ENCODE measurements at regions not wholly inside any gene's neighbourhood (a gene's known extent, or its start where the extent isn't known, plus 50 kb on each side); places are given as distances from the start of the nearest gene placed in this dataset.
"Not testable (repeated sequence)": the region's sequence is repeated elsewhere in the genome, so short reads cannot be mapped to it uniquely, and the experiment has no call there.

DNA sequence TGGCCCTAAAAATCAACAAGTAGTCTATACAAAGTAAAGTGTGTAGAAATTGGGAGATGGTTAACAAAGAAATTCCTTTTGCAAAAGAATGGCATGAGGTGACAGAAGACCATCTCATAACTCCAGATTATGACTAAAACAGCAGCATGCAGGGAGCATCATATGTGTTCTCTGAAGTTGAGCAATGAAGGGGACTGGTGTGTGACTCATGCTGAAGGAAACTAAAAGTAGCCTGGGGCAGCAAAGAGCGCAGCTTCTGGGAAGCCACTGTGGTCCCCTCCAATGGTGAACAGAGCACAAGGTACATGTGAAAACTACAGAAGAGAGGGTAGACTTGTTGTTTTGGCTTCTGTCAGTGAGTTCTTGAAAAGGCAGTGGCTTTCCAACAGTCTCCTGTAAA lies 133.4 kb downstream of the MACC1 start:
- H3K4me3 ChIP-seq (ENCODE audit: low read depth, low read length): no peak overlapping the region
- TF ChIP-seq, protein P1, sequence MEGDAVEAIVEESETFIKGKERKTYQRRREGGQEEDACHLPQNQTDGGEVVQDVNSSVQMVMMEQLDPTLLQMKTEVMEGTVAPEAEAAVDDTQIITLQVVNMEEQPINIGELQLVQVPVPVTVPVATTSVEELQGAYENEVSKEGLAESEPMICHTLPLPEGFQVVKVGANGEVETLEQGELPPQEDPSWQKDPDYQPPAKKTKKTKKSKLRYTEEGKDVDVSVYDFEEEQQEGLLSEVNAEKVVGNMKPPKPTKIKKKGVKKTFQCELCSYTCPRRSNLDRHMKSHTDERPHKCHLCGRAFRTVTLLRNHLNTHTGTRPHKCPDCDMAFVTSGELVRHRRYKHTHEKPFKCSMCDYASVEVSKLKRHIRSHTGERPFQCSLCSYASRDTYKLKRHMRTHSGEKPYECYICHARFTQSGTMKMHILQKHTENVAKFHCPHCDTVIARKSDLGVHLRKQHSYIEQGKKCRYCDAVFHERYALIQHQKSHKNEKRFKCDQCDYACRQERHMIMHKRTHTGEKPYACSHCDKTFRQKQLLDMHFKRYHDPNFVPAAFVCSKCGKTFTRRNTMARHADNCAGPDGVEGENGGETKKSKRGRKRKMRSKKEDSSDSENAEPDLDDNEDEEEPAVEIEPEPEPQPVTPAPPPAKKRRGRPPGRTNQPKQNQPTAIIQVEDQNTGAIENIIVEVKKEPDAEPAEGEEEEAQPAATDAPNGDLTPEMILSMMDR (IDR thresholded peaks at IDR 0.05; ENCODE audit: insufficient read depth, low read depth, low read length, missing control alignments): no peak
- DNase-seq (ENCODE audit: low read depth): peak; percentile 10

DNA sequence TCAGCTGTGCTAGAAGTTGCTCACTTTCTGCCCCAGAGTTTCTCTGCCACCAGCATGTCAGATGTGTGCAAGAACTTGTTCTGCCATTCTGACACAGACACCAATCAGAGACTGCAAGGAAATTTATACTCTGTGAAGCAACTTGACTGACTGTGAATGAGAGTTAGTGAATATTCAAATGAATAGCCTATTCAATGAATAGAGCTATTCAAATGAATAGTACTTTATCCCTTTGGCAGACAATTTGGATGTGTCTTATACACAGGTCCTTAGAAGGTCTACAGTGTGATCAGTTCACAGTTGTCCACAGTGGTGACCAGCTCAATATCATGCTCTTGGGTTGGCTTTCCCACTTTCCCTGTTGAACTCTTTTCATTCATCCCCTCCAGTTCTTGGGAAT lies 138.1 kb downstream of the MACC1 start:
- TF ChIP-seq, protein P1 (IDR thresholded peaks at IDR 0.05; ENCODE audit: insufficient read depth, low read depth, low read length, missing control alignments): no peak
- H3K4me3 ChIP-seq (ENCODE audit: low read depth, low read length): no peak overlapping the region
- no peak for DNase-seq (ENCODE audit: low read depth)

DNA sequence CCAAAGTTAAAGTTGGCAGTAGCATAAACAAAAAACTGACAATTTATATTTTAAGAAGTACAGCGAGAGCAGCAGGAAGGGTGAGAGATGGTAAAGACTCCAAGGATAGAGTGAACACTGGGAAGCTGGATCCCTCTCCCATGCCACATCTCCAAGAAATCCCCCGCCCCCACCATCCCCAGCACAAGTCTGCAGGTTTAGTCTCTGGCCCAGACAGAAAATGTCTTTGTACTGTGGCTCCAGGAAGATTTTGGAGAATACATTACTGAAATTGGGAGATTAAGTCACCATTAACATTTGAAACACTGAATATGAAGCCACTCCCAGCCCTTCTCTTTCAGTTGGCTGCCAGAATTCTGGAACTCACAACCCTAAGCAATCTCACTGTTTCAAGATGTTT lies 140.3 kb downstream of the MACC1 start:
- H3K4me3 ChIP-seq (ENCODE audit: low read depth, low read length): no peak overlapping the region
- TF ChIP-seq, protein P1 (IDR thresholded peaks at IDR 0.05; ENCODE audit: insufficient read depth, low read depth, low read length, missing control alignments): no peak
- DNase-seq (ENCODE audit: low read depth): no peak

DNA sequence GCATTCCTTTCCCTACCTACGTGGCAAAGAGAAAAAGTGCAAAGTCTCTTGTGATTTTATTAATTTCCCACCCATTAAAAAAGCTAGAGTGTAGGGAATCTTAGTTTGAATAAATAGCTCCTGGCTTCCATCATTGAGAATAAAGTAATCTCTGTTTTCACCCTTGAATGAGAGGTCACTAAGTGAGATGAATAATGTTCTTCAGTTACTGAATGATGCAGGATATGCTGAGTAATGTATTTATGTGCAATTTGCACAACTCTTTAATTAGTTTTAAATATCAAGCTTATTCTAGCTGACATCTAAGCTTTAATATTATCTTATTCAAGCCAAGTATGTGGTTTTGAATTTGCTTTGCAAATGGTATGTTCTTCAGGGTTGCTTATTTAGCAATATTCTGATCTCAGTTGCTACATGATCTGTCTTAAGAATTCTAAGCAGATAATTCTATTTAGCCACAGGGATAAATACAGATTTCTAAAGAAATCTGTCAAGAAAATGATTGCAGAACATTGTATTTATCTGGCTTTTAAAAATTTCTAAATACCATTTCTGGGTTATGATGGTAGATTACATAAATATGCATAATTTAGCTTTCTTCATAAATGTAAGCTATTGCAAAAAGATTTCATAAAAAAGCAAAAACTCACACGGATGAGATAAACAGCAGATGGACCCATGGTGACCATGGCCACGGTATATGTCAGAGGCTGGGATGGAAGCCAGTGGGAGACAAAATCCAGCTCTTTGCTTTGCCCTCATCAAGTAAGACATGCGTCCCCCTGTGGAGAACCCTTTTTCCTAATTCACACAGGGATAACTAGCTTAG lies 141.0 kb downstream of the MACC1 start:
- DNase-seq (ENCODE audit: low read depth): no peak
- TF ChIP-seq, protein P1 (IDR thresholded peaks at IDR 0.05; ENCODE audit: insufficient read depth, low read depth, low read length, missing control alignments): no peak
- no peak overlapping the region for H3K4me3 ChIP-seq (ENCODE audit: low read depth, low read length)

DNA sequence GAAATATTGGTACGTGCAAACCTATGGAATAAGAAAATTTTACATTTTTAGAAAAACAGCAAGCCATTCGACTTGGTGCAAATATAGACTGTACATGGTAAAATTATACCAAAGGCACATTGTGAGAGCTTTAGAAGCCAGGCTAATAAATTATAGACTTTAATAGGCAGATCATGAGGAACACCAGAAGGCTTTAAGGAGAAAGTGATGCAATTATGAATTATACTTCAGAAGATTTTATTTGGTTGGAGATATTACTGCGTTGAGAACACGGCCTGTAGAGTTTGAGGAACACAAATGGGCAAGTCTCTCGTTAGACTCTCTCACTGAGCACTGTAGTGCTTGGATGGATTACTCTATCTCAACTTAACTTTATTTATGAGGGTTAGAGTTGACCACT lies 141.7 kb downstream of the MACC1 start:
- TF ChIP-seq, protein P1 (IDR thresholded peaks at IDR 0.05; ENCODE audit: insufficient read depth, low read depth, low read length, missing control alignments): no peak
- no peak overlapping the region for H3K4me3 ChIP-seq (ENCODE audit: low read depth, low read length)
- DNase-seq (ENCODE audit: low read depth): no peak

DNA sequence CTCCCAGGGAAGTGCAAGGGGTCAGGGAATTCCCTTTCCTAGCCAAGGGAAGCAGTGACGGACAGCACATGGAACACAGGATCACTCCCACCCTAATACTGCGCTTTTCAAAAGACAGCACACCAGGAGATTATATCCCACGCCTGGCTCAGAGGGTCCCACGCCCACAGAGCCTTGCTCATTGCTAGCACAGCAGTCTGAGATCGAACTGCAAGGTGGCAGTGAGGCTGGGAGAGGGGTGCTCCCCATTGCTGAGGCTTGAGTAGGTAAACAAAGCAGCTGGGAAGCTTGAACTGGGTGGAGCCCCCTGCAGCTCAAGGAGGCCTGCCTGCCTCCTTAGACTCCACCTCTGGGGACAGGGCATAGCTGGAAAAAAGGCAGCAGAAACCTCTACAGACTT lies 149.2 kb downstream of the MACC1 start:
- not testable (repeated sequence) for H3K4me3 ChIP-seq (ENCODE audit: low read depth, low read length); DNase-seq (ENCODE audit: low read depth)

DNA sequence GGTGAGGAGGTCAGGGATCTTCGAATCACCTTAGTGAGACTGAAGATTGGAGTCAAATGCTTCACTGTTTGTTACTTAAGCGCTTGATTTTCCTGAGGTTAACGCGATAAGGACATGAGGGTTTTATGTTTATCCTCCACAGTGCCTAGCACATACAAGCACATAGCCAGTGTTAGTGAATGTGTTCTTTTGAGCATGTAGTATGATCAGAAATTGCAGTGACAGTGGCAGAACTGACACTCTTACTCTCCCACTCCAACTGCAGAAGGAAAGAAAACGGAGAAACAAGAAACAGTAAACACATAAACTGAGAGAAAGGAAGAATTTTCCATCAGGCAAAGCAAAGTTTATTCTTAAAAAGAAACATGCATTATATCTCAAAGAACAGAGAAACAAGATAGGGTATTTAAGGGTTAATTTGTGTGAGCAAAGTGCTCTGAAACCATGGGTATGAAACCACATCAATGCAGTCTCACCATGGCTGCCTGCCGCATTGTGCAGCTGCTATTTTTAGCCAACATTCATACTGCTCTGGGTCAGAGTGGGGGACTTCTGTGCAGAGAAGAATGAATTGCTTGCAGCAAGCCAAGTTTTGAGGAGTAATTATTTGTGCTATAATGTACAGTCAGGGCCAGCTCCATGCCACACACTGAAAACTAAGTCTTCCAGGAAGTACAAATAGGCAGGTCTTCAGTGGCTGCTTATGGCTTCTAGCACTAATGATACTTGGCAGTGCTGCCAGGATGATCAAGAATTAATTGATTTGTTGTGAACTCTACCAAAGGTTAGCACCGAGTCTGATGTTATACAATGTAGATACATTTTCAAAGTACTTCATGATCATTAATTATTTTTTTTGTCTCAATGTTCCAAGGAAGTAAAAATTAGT lies 152.0 kb downstream of the MACC1 start:
- DNase-seq (ENCODE audit: low read depth): peak; percentile 79
- no peak overlapping the region for H3K4me3 ChIP-seq (ENCODE audit: low read depth, low read length)
- TF ChIP-seq, protein P1 (IDR thresholded peaks at IDR 0.05; ENCODE audit: insufficient read depth, low read depth, low read length, missing control alignments): no peak

Measured in GM12865 (cell line).